CD14-positive monocyte (primary cell): ENCODE measurements at regions not wholly inside any gene's neighbourhood (a gene's known extent, or its start where the extent isn't known, plus 50 kb on each side); places are given as distances from the start of the nearest gene placed in this dataset.

Source experiments
- DNase-seq, 3 donors: peaks; one replicate each; pipeline ENCODE4 v3.0.0-alpha.2; 2011 to 2022
- H2AFZ ChIP-seq: 2 replicates; pipeline ENCODE4 v1.6.0; 2012; ENCODE audit warnings: mild to moderate bottlenecking, low read depth, low read length, inconsistent platforms; ENCODE audit not compliant: insufficient read depth, poor library complexity, severe bottlenecking
- H3K27ac ChIP-seq, 2 donors: 1 replicate in 1 of 2; 2 replicates in 1 of 2; pipeline ENCODE4 v1.5.1; 2012 to 2013; ENCODE audit warnings: low read length in 2 of 2, control low read depth in 1 of 2, inconsistent platforms in 1 of 2, low read depth in 1 of 2, mild to moderate bottlenecking in 1 of 2
- H3K27me3 ChIP-seq, 2 donors: one replicate each; pipeline versions ENCODE4 v1.6.0 to v1.6.1; 2011 to 2013; ENCODE audit warnings: low read length in 2 of 2; ENCODE audit not compliant: control insufficient read depth in 2 of 2, insufficient read depth in 2 of 2
- H3K36me3 ChIP-seq, 2 donors: replicated peaks in 1 of 2; 1 replicate in 1 of 2; 2 replicates in 1 of 2; pipeline versions ENCODE4 v1.5.1 to v1.6.1; 2012 to 2013; ENCODE audit warnings: low read length in 2 of 2, control low read depth in 1 of 2, inconsistent platforms in 1 of 2, mild to moderate bottlenecking in 1 of 2; ENCODE audit not compliant: insufficient read depth in 2 of 2, control insufficient read depth in 1 of 2
- H3K4me1 ChIP-seq, 2 donors: 1 replicate in 1 of 2; 2 replicates in 1 of 2; pipeline versions ENCODE4 v1.5.1 to v1.6.1; 2012 to 2013; ENCODE audit warnings: low read length in 2 of 2, control low read depth in 1 of 2, inconsistent platforms in 1 of 2, mild to moderate bottlenecking in 1 of 2, moderate library complexity in 1 of 2; ENCODE audit not compliant: insufficient read depth in 2 of 2, control insufficient read depth in 1 of 2
- H3K4me2 ChIP-seq: replicated peaks from 2 replicates; pipeline ENCODE3; 2012; ENCODE audit warnings: low read length, moderate library complexity, mild to moderate bottlenecking; ENCODE audit not compliant: poor library complexity, severe bottlenecking; ENCODE audit errors: extremely low read depth
- H3K4me3 ChIP-seq, 3 experiments: fragments of 200-600 bp in 1 of 3; sonication (generic) in 1 of 3; replicated peaks in 1 of 3; 1 replicate in 2 of 3; 2 replicates in 1 of 3; pipeline ENCODE4 v1.5.1; 2011 to 2013; ENCODE audit warnings: low read length in 3 of 3, mild to moderate bottlenecking in 3 of 3, control low read depth in 2 of 3, low read depth in 2 of 3, inconsistent platforms in 1 of 3, moderate library complexity in 1 of 3
- H3K79me2 ChIP-seq: 2 replicates; pipeline ENCODE4 v1.6.0; 2012; ENCODE audit warnings: mild to moderate bottlenecking, control low read depth, inconsistent platforms, low read length, moderate library complexity; ENCODE audit not compliant: insufficient read depth
- H3K9ac ChIP-seq: 2 replicates; pipeline ENCODE4 v1.6.0; 2017; ENCODE audit warnings: low read length, mild to moderate bottlenecking; ENCODE audit not compliant: insufficient read depth, poor library complexity, severe bottlenecking
- H3K9me3 ChIP-seq, 2 donors: replicated peaks in 1 of 2; 1 replicate in 1 of 2; 2 replicates in 1 of 2; pipeline versions ENCODE4 v1.5.1 to v1.6.1; 2012 to 2013; ENCODE audit warnings: low read length in 2 of 2, control low read depth in 1 of 2; ENCODE audit not compliant: control insufficient read depth in 1 of 2, insufficient read depth in 1 of 2
- H4K20me1 ChIP-seq: 2 replicates; pipeline ENCODE4 v1.6.0; 2012; ENCODE audit warnings: mild to moderate bottlenecking, low read length, control low read depth, moderate library complexity; ENCODE audit not compliant: insufficient read depth
- H3K27ac Mint-ChIP-seq, 7 donors: one replicate each; pipeline ENCODE4 v1.8.0; 2020; ENCODE audit warnings: mild to moderate bottlenecking in 7 of 7, mixed read lengths in 7 of 7, moderate library complexity in 6 of 7, inconsistent platforms in 2 of 7
- H3K27me3 Mint-ChIP-seq, 3 donors: one replicate each; pipeline ENCODE4 v1.8.0; 2021 to 2022; ENCODE audit warnings: low read depth in 3 of 3, mild to moderate bottlenecking in 3 of 3, mixed read lengths in 3 of 3, moderate library complexity in 3 of 3, inconsistent platforms in 1 of 3
- H3K36me3 Mint-ChIP-seq, 2 donors: one replicate each; pipeline ENCODE4 v1.8.0; 2020; ENCODE audit warnings: mixed read lengths in 2 of 2, inconsistent platforms in 1 of 2, mild to moderate bottlenecking in 1 of 2
- H3K4me1 Mint-ChIP-seq: one replicate; pipeline ENCODE4 v1.8.0; 2020; ENCODE audit warnings: mild to moderate bottlenecking, mixed read lengths
- H3K4me3 Mint-ChIP-seq, 2 donors: one replicate each; pipeline ENCODE4 v1.8.0; 2020; ENCODE audit warnings: mild to moderate bottlenecking in 2 of 2, mixed read lengths in 2 of 2, moderate library complexity in 1 of 2
- H3K9me3 Mint-ChIP-seq, 7 donors: one replicate each; pipeline ENCODE4 v1.8.0; 2020 to 2022; ENCODE audit warnings: mixed read lengths in 7 of 7, mild to moderate bottlenecking in 6 of 7, moderate library complexity in 6 of 7, inconsistent platforms in 2 of 7
- CTCF ChIP-seq: fragments of 200-600 bp; IDR thresholded peaks from one replicate; pipeline ENCODE4 v1.8.0; 2022; ENCODE audit warnings: antibody characterized with exemption, mild to moderate bottlenecking
- WGBS: methylation state at CpG from one replicate; pipeline ENCODE4 v1.1.5; 2013; ENCODE audit warnings: missing lambda C conversion rate; ENCODE audit not compliant: insufficient coverage; 5-methylcytosine and 5-hydroxymethylcytosine counted together
- intact Hi-C, 2 donors: fragments of 100-400 bp; cut with micrococcal nuclease; formaldehyde crosslinking; loops; one replicate each; pipeline versions ENCODE4 v1.15.0 to v1.15.1; 2023

- no peaks in the 10 kb centered on the region for H3K27me3 ChIP-seq
- peaks cover 0 to 7% (median 4%) of the 10 kb centered on the region in 7 donors for H3K9me3 Mint-ChIP-seq
- no peaks in the 10 kb centered on the region for H3K4me1 ChIP-seq
- H2AFZ ChIP-seq = no peak overlapping the region
- TF ChIP-seq CTCF = no peak
- no peaks in the 10 kb centered on the region for H4K20me1 ChIP-seq
- H3K9me3 ChIP-seq = peaks cover 3 to 14% of the 10 kb centered on the region in 2 donors
- H3K36me3 ChIP-seq = no peaks in the 10 kb centered on the region
- no peak overlapping the region for H3K4me3 Mint-ChIP-seq
- no peak for DNase-seq
- no peak overlapping the region for H3K27ac ChIP-seq
- WGBS = no CpG with 5 or more reads among the region's 1 CpG
- no peaks in the 10 kb centered on the region for H3K27me3 Mint-ChIP-seq
- intact Hi-C loops = no loop called here
- no peak overlapping the region for H3K4me2 ChIP-seq
- H3K9ac ChIP-seq = no peak overlapping the region
- H3K4me1 Mint-ChIP-seq = no peaks in the 10 kb centered on the region
- no peak overlapping the region for H3K27ac Mint-ChIP-seq
- no peaks in the 10 kb centered on the region for H3K36me3 Mint-ChIP-seq
- H3K79me2 ChIP-seq = no peaks in the 10 kb centered on the region
- no peak overlapping the region for H3K4me3 ChIP-seq
Measured at GRCh38 chr20:55174635-55175034, 699.2 kb downstream of the DOK5 start.

- no peak for DNase-seq
- H3K4me1 Mint-ChIP-seq = no peaks in the 10 kb centered on the region
- no CpG with 5 or more reads among the region's 2 CpGs for WGBS
- Histone ChIP-seq H3K4me1 (no peaks in the 10 kb centered on the region), H3K4me3 (no peak overlapping the region), H3K79me2 (no peaks in the 10 kb centered on the region), H3K36me3 (no peaks in the 10 kb centered on the region), H3K4me2 (no peak overlapping the region), H2AFZ (no peak overlapping the region), H3K9ac (no peak overlapping the region), H3K9me3 (peaks cover 3 to 14% of the 10 kb centered on the region in 2 donors), H3K27me3 (no peaks in the 10 kb centered on the region), H4K20me1 (no peaks in the 10 kb centered on the region), H3K27ac (no peak overlapping the region)
- H3K27ac Mint-ChIP-seq = no peak overlapping the region
- H3K4me3 Mint-ChIP-seq = no peak overlapping the region
- H3K36me3 Mint-ChIP-seq = no peaks in the 10 kb centered on the region
- no peak for TF ChIP-seq CTCF
- intact Hi-C loops = no loop called here
- peaks cover 0 to 7% (median 4%) of the 10 kb centered on the region in 7 donors for H3K9me3 Mint-ChIP-seq
- H3K27me3 Mint-ChIP-seq = no peaks in the 10 kb centered on the region
Measured at GRCh38 chr20:55174172-55174571, 698.8 kb downstream of the DOK5 start.
